ENCODE measurements at regions not wholly inside any gene's neighbourhood (a gene's known extent, or its start where the extent isn't known, plus 50 kb on each side); places are given as distances from the start of the nearest gene placed in this dataset.

GRCh38 chrX:123075947-123076561 is 108.0 kb upstream of the GRIA3 start:
- TF ChIP-seq, protein P1, sequence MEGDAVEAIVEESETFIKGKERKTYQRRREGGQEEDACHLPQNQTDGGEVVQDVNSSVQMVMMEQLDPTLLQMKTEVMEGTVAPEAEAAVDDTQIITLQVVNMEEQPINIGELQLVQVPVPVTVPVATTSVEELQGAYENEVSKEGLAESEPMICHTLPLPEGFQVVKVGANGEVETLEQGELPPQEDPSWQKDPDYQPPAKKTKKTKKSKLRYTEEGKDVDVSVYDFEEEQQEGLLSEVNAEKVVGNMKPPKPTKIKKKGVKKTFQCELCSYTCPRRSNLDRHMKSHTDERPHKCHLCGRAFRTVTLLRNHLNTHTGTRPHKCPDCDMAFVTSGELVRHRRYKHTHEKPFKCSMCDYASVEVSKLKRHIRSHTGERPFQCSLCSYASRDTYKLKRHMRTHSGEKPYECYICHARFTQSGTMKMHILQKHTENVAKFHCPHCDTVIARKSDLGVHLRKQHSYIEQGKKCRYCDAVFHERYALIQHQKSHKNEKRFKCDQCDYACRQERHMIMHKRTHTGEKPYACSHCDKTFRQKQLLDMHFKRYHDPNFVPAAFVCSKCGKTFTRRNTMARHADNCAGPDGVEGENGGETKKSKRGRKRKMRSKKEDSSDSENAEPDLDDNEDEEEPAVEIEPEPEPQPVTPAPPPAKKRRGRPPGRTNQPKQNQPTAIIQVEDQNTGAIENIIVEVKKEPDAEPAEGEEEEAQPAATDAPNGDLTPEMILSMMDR (IDR thresholded peaks at IDR 0.05) = no peak
- TF ChIP-seq POLR2A (IDR thresholded peaks at IDR 0.05) = no peak
